HS-5 (cell line): ENCODE measurements at regions not wholly inside any gene's neighbourhood (a gene's known extent, or its start where the extent isn't known, plus 50 kb on each side); places are given as distances from the start of the nearest gene placed in this dataset.

Experiments used
- DNase-seq: peaks from one replicate; pipeline ENCODE4 v3.0.0-alpha.2; 2012; ENCODE audit warnings: low read depth

GRCh38 chr2:239778042-239778851 lies 246.9 kb downstream of the NDUFA10 start:
- DNase-seq, result no peak

- DNase-seq, result no peak
These were observed 247.9 kb downstream of the NDUFA10 start for GRCh38 chr2:239777219-239777618.

DNA sequence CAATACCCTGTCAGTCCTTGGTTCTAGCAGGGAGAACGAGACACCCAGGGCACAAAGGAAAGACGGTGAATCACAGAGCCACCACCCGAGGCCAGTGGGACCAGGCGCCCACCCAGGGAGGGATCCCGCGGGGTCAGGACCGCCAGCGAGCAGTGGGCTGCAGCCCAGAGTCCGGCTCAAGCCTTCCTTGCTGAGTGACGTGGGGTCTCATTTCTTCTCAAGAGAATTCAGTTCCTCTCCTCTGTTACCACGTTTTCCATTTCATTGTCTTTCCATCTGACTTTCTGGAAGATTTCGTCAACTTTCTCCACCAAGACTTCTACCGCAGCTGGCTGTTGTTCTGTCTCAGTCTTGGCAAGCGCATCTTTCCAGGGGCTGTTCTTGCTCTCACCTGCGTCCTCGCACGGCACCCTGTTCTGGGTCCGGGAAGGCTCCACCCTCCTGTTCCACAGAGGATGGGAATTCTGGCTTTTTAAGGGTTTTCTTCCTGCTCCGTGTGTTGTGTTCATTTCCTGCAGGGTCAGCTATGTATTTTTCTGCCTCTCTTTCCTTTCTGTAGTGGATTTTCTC lies 248.6 kb downstream of the NDUFA10 start:
- DNase-seq, result no peak

DNA sequence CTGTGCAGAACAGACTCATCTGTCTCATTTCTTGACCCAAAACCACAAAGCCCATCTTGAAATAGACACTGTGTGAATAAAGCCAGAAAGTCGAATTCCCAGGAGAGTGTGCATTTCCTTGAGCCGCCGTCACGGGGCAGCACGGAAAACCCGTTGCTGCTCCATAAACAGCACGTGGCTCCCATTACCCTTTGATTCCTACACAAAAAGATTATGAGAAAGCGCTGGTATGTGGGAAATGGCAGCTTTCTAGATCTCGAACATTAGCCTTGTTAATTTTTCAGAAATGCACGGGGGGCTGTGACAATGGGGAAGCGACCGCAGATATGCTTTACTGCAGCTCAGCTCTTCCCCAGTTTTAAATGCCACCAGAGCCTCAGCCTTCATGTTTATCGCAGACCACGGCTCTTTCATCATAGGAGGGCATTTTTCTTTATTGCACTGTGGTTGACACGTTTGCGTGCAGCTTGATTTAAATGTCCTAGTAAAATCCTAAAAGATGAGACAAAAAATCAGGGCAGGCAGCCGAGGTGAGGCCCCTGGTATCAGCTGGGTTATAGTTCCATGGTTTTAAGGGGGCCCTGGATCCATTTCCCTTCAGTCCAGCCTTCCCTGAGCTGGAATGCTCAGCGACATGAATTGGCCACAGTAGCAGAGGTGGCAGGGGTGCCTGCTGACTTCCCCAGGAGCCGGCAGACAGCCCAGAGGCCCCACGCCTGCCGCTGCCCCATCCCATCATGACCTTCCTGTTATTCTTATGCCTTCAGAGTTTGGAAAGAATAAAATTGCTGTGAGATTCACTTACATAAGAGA lies 249.3 kb downstream of the NDUFA10 start:
- no peak for DNase-seq

DNA sequence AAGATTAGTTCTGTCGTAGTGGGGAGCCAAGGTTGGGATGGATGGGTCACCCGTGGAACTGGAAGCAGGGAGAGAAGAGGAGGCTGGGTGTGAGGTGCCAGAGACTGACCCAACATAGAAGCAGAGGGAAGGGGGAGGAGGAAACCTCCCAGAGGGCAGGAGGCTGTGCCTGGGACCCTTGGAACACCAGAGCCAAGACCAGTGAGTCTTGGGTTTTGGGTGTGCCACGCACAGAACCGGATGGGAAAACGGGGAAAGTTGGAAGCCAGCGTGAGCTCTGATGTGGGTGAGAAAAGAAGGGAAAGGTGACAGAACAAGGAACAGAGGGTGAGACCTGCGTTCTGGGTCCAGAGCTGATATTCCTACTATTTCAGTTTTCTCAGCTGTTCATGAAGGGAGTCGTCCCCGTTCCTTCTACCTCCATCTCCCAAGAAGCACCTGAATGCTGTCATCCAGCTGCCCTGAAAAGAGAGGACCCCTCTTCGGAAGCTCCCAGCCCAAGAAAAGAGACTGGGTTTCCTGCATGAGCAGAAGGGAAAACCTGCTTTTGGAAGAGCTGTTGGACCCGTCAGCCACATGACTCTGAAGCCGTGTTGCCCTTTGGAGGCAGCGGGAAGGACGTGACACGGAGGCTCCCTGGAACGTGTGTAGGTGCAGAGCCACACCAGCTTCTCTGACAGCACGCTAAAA lies 250.1 kb downstream of the NDUFA10 start:
- no peak for DNase-seq

- DNase-seq, result no peak
These were observed 251.0 kb downstream of the NDUFA10 start for GRCh38 chr2:239774142-239774462.

- DNase-seq, result no peak
These were observed 251.7 kb downstream of the NDUFA10 start for GRCh38 chr2:239773228-239774141.

DNA sequence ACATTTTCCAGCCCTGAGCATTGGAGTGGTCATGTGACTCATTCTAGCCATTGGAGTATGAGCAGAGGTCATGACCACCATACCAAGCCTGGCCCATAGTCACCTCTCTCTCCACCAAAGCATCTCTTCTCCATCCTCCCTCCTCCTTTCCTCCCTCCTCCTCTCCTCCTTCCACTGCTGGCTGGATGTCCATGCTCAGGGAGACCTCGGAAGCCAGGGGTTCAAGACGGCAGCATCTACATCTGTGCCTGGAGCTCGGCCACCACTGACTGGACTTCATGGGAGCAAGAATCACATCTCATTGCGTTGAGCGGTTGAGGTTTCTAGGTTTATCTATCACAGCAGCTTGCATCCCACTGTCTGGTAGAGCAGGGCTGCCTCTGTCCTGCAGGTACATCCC lies 252.4 kb downstream of the NDUFA10 start:
- DNase-seq, result no peak

DNA sequence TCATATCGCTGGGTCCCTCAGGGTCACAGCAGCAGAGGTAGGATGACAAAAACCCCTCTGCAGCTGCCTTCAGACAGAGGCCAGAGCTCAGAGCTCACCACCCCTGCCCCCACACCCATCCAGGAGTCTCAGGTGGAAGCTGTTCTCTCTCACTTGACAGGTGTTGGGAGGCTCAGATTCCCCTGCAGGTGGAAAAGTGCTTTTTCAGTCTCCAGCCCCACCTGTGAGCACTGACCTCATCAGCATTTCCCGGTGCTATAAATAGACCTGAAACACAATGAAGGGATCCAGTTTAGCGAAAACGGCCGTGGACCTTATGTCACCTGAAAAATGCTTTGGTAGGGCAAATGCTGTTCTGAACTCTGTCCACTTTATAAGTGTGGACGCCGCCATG lies 254.9 kb downstream of the NDUFA10 start:
- no peak for DNase-seq

DNA sequence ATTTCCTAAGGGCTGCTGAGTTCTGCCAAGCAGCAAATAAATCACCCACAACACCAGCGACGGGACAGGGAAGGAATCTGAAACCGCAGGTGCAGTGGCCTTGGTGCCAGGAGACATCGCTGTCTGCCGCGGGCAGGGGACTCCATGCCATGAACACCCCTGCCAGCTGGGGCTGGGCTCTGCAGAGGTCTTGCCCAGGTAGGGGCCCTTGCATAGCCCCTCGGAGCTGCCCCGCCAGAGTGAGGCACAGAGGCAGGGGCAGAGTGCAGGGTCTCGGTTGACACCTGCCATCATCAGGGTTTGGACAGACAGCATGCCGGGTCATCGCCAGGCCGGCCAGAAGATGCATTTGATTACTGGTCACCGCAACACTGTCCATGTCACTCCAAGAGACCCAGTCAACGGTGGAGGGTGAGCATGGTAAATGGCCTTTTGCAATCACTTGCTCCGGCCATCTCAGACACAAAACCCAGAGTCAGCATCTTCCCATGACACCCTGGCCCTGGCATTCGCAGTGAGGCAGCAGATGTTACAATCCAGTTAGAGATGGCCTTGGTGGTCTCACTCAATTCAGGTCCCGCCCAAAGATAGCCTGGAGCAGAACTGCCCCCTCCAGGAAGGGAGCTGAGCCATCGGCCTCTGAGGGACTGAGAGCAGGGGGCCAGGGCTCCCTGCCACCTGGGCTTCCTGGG lies 255.4 kb downstream of the NDUFA10 start:
- no peak for DNase-seq

DNA sequence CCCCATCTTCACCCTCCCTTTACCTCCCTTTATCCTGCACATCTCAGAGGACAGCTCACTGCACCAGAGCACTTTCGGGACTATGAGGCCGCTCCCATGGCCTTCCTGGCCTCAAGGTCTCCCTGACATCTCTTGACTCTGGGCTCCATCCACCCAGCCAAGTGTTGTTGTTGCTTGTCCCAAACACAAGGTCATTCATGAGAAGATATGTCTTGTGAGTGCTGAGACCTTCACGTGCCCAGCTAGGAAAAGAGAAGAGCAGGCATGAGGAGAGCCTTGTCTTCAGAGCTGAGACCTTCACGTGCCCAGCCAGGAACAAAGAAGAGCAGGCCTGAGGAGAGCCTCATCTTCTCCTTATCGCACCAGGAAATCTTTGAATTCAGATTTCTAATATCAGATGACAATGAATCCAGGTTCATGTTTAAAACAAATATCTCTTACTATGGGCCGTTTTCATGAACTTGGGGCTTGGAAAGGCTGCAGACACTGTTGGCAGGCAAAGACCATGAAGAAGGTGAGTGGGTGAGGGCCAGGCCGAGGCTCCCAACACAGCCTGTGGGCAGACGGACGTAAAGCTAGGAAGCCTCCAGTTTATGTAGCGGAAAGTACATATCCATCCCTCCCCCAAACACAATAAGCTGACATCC lies 256.1 kb downstream of the NDUFA10 start:
- no peak for DNase-seq

GRCh38 chr2:239768031-239768790 lies 256.9 kb downstream of the NDUFA10 start:
- no peak for DNase-seq

DNA sequence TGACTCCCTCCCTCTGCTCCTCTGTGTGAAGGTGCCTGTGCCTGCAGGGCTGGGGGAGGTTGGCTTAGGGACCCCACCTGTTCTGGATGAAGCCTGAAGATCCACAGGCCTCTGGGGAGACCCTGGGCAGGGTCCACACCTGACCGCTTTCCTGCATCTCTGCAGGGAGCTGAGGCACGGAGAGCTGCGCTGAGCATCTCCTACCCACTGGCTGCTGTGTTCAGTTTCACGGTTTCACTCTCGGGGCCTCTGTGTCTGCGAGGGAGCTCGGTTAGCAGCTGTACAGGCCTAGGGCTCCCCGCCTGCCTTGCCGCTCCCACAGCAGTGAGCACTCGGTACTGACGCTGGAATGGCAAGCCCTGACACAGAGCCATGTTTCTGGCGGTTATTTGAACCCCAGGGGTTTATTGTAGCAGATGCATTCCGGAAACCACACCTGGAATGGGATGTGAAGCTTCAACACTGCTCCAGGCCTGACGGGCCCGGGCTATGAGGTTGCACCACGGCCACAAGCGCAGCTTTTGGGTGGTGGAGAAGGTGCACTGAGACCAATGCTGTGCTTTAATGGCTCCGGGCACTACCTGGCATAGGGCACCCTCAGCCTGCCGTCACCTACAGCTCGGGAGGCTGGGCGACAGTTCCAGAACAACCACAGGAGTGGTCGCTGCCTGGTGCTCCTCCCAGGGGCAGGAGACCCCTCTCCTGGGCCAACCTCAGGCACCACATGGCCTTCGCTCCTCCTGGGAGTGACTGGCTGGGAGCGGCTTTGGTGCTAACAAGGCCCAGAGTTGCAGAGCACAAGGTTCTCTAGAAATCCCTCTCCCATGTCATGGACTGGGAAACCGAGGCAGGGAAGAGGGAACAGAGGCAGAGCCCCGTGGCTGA lies 257.9 kb downstream of the NDUFA10 start:
- no peak for DNase-seq

GRCh38 chr2:239765911-239766310 lies 259.2 kb downstream of the NDUFA10 start:
- no peak for DNase-seq

GRCh38 chr2:239765076-239765845 lies 259.9 kb downstream of the NDUFA10 start:
- no peak for DNase-seq

GRCh38 chr2:239763433-239764097 lies 261.6 kb downstream of the NDUFA10 start:
- no peak for DNase-seq

DNA sequence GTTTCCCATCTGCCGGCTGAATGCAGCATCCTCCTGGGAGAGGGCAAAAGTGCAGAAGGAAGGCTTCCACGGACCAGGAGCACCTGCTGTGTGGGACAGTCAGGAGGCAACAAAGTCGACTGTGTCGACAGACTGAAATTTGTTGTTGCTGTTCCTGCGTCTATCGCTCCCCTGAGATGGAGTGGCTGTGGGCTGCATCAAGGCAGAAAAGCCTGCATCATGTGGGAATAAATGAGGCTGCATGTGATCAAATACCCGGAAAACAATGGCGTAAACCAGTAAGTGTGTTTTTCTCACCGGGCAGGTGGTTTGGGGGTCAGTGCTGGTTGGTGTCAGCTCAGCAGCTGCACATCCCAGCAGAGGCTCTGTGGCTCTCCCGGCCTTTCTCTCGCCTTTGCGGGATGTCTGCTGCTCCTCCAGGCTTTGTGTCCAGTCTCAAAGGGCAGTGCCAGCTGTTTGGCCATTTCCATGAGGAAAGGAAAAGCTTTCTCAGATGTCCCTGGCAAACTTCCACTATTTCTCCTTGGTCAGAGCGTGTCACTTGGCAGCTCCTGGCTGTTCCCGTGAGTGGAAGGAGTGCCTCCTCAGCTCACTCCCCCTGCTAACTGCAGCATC lies 262.4 kb downstream of the NDUFA10 start:
- DNase-seq, result no peak
